HG02885 (cell line): ENCODE measurements at regions not wholly inside any gene's neighbourhood (a gene's known extent, or its start where the extent isn't known, plus 50 kb on each side); places are given as distances from the start of the nearest gene placed in this dataset.
A peak's percentile ranks its signal among the peaks of the same experiment; 100 is the strongest.
"Not testable (repeated sequence)": the region's sequence is repeated elsewhere in the genome, so short reads cannot be mapped to it uniquely, and the experiment has no call there.

Experiments used
- ATAC-seq: cut with Tn5 transposase; IDR thresholded peaks from one replicate; pipeline ENCODE4 v1.9.1; 2021; ENCODE audit warnings: mild to moderate bottlenecking; ENCODE audit not compliant: unreplicated experiment, poor library complexity

GRCh38 chr1:228887960-228888359, 152.7 kb downstream of the RHOU start:
- ATAC-seq, result no peak

DNA sequence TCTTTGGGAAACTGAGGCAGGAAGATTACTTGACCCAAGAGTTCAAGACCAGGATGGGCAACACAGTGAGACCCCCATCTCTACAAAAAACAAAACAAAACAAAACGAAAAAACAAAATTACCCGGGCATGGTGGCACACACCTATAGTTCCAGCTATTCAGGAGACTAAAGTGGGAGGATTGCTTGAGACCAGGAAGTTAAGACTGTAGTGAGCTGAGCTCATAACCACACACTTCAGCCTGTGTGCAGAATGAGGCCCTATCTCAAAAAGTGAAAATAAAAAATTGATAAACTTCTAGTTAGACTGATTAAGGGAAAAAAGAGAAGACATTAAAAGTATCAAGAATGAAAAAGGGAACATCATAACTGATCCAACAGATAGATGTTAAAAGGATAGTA, 154.0 kb downstream of the RHOU start:
- ATAC-seq, result no peak

DNA sequence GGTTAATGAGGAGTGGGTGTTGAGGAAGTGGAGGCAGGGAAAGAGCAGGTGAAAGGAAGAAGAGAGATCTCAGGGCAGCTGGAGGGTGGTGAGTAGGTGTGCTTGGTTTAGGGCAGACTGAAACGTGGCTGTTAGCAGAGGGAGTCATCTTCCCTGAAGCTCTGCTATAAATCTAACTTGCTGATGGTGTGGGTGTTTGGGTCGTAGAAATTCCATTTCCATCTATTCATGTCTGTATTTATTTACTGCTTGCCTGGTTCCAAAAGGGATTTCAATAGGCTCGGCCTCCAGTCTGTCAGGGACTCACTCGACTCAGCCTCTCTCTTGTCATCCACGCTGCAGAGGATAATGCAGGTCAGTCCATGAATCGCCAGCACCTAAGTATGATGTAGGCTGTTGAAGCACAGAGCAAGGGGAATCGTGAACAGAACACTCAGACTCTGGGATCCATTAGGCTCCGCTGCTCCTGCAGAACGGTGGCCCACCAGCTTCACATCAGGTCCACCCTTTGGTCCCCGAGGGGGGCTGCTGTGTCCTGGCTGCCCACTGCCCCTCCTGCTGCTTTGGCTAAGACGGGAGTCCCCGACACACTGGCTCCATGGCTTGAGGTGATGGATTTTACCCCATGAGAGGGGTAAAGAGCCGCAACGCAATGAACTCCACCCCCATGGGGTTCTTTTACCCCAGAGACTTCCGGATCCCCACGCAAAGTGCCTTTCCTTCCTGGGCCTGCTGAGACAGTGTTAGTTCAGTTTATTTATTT, 156.2 kb downstream of the RHOU start:
- no peak for ATAC-seq

GRCh38 chr1:228892200-228892599, 156.9 kb downstream of the RHOU start:
- ATAC-seq, result not testable (repeated sequence)

GRCh38 chr1:228894442-228894989, 159.2 kb downstream of the RHOU start:
- ATAC-seq, result no peak

- no peak for ATAC-seq
Measured at GRCh38 chr1:228897901-228898300, 162.6 kb downstream of the RHOU start.

GRCh38 chr1:228898582-228898992, 163.3 kb downstream of the RHOU start:
- peak; percentile 97 for ATAC-seq

- ATAC-seq, result no peak
Measured at GRCh38 chr1:228899421-228899956, 164.2 kb downstream of the RHOU start.

- ATAC-seq, result no peak
Measured at GRCh38 chr1:228900099-228900885, 165.0 kb downstream of the RHOU start.

- ATAC-seq, result no peak
Measured at GRCh38 chr1:228900886-228901392, 165.7 kb downstream of the RHOU start.

- ATAC-seq, result no peak
Measured at GRCh38 chr1:228901936-228902681, 166.8 kb downstream of the RHOU start.

- no peak for ATAC-seq
Measured at GRCh38 chr1:228902781-228903433, 167.6 kb downstream of the RHOU start.

GRCh38 chr1:228903434-228904071, 168.3 kb downstream of the RHOU start:
- no peak for ATAC-seq

DNA sequence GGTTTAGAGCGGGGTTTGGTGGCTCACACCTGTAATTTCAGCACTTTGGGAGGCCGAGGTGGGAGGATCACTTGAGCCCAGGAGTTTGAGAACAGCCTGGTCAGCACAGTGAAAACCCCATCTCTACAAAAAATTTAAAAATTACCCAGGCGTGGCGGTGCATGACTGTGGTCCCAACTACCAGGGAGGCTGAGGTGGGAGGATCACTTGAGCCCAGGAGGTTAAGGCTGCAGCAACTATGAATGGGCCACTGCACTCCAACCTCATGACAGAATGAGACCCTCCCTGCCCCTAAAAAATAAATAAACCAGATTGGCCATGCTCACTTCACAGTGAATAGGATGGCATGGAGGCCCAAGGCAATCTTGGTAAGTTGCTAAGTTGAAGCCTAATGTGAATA, 168.9 kb downstream of the RHOU start:
- ATAC-seq, result no peak

DNA sequence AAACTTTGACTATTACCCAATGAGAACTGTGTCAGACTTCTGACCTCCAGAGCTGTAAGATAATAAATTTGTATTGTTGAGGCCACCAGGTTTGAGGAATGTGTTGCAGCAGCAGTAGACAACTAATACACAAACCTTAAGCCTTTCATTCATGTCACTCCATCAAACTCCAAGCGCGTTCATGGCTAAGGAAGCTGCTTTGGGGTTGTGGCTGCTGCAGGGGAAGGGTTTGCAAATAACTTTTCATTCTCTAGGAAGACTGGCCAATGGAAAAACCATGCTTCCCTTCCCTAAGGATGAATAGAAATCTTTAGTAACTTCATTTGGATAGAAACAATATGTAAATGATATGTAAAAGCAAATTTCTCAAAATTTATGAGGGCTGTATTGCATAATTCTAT, 170.4 kb downstream of the RHOU start:
- no peak for ATAC-seq

DNA sequence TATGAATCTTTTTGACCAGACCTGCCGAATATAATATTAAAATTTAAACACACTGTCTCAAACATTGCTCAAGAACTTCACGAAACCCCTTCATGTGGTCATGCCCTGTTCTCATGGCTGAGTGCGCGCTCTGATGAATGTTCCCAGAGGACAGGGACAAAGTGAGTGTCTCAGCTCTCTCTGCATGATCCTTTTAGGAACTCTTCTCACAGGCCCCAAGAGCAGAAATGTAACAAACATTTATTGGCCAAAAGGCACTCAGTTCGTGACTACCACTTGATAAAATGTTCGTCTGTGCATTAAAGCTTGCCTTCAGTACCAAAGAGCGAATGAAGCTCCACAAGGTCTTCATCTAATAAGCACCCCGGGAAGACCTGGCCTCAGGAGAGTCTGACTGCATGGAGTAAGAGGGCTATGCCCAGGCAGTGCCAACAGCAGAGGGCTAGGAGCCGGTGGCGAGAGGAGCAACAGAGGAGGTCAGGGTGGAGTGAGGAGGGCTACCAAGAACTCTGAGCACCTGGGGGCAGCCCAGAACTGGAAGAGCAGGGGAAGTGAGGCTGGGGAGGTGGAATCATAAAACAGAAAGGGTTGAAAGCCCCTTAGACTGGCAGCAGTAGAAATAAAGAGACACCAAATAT, 171.1 kb downstream of the RHOU start:
- no peak for ATAC-seq

GRCh38 chr1:228911225-228912210, 176.2 kb downstream of the RHOU start:
- no peak for ATAC-seq
